Left renal cortex interstitium (tissue), 4 donors: ENCODE measurements at regions not wholly inside any gene's neighbourhood (a gene's known extent, or its start where the extent isn't known, plus 50 kb on each side); places are given as distances from the start of the nearest gene placed in this dataset.

ENCODE experiments used
- DNase-seq, 4 donors: peaks; one replicate each; pipeline ENCODE4 v3.0.0-alpha.2; 2013; ENCODE audit warnings: low read depth in 4 of 4, low spot score in 2 of 4, missing footprints in 1 of 4

GRCh38 chr13:61700620-61701019 lies 285.0 kb upstream of the PCDH20 start:
- DNase-seq = no peak

GRCh38 chr13:61700181-61700580 lies 284.5 kb upstream of the PCDH20 start:
- DNase-seq = no peak

GRCh38 chr13:61696676-61697075 lies 281.0 kb upstream of the PCDH20 start:
- DNase-seq = no peak

- DNase-seq = no peak
These were observed 279.5 kb upstream of the PCDH20 start for GRCh38 chr13:61695147-61695546.

- DNase-seq = no peak
These were observed 277.0 kb upstream of the PCDH20 start for GRCh38 chr13:61692691-61693090.

- peak in 1 of 4 donors; percentile 7 for DNase-seq
These were observed 270.0 kb upstream of the PCDH20 start for GRCh38 chr13:61685682-61686012.

- DNase-seq = no peak
These were observed 269.5 kb upstream of the PCDH20 start for GRCh38 chr13:61684976-61685681.

- no peak for DNase-seq
These were observed 257.1 kb upstream of the PCDH20 start for GRCh38 chr13:61672756-61673155.

GRCh38 chr13:61670384-61671161 lies 254.9 kb upstream of the PCDH20 start:
- no peak for DNase-seq

GRCh38 chr13:61664801-61665705 lies 249.4 kb upstream of the PCDH20 start:
- DNase-seq = no peak

GRCh38 chr13:61654481-61654880 lies 238.8 kb upstream of the PCDH20 start:
- no peak for DNase-seq

- no peak for DNase-seq
These were observed 232.9 kb upstream of the PCDH20 start for GRCh38 chr13:61648547-61648946.

- DNase-seq = no peak
These were observed 196.5 kb upstream of the PCDH20 start for GRCh38 chr13:61612192-61612591.

GRCh38 chr13:61608138-61608537 lies 192.5 kb upstream of the PCDH20 start:
- no peak for DNase-seq

- DNase-seq = no peak
These were observed 184.8 kb upstream of the PCDH20 start for GRCh38 chr13:61600360-61601033.

GRCh38 chr13:61592489-61592888 lies 176.8 kb upstream of the PCDH20 start:
- no peak for DNase-seq

- DNase-seq = no peak
These were observed 160.3 kb upstream of the PCDH20 start for GRCh38 chr13:61575973-61576372.

- no peak for DNase-seq
These were observed 148.0 kb upstream of the PCDH20 start for GRCh38 chr13:61563645-61564044.

- no peak for DNase-seq
These were observed 131.3 kb upstream of the PCDH20 start for GRCh38 chr13:61546911-61547310.

GRCh38 chr13:61546413-61546812 lies 130.8 kb upstream of the PCDH20 start:
- no peak for DNase-seq

- no peak for DNase-seq
These were observed 120.8 kb upstream of the PCDH20 start for GRCh38 chr13:61536433-61536832.
